Rectal smooth muscle tissue (tissue), 1 donor: ENCODE measurements at regions not wholly inside any gene's neighbourhood (a gene's known extent, or its start where the extent isn't known, plus 50 kb on each side); places are given as distances from the start of the nearest gene placed in this dataset.
"Not testable (repeated sequence)": the region's sequence is repeated elsewhere in the genome, so short reads cannot be mapped to it uniquely, and the experiment has no call there.

Source experiments
- H3K27ac ChIP-seq: one replicate; pipeline ENCODE4 v1.7.0; 2013; ENCODE audit warnings: low read depth, low read length, inconsistent platforms
- H3K27me3 ChIP-seq: one replicate; pipeline ENCODE4 v1.7.0; 2013; ENCODE audit warnings: low read length; ENCODE audit not compliant: control insufficient read depth, insufficient read depth
- H3K36me3 ChIP-seq: one replicate; pipeline ENCODE4 v1.7.0; 2013; ENCODE audit warnings: low read length; ENCODE audit not compliant: control insufficient read depth, insufficient read depth
- H3K4me1 ChIP-seq: one replicate; pipeline ENCODE4 v1.7.0; 2013; ENCODE audit warnings: low read length; ENCODE audit not compliant: control insufficient read depth, insufficient read depth
- H3K4me3 ChIP-seq: one replicate; pipeline ENCODE4 v1.7.0; 2013; ENCODE audit warnings: low read length
- H3K9ac ChIP-seq: one replicate; pipeline ENCODE4 v1.7.0; 2013; ENCODE audit warnings: low read length

GRCh38 chr4:17020451-17020850, 122.0 kb upstream of the LDB2 start:
- H3K9ac ChIP-seq = no peak overlapping the region

GRCh38 chr4:17018621-17019020, 120.2 kb upstream of the LDB2 start:
- not testable (repeated sequence) for H3K27ac ChIP-seq, H3K9ac ChIP-seq, H3K36me3 ChIP-seq, H3K4me1 ChIP-seq, H3K27me3 ChIP-seq, H3K4me3 ChIP-seq

More at GRCh38 chr4:17020451-17020850, 122.0 kb upstream of the LDB2 start:
- Histone ChIP-seq H3K36me3 (no peaks in the 10 kb centered on the region), H3K4me1 (no peaks in the 10 kb centered on the region), H3K27me3 (no peaks in the 10 kb centered on the region), H3K27ac (no peak overlapping the region), H3K4me3 (no peak overlapping the region)

GRCh38 chr4:17018013-17018412, 119.6 kb upstream of the LDB2 start:
- H3K4me3 ChIP-seq = no peak overlapping the region
- H3K9ac ChIP-seq = no peak overlapping the region
- no peaks in the 10 kb centered on the region for H3K36me3 ChIP-seq
- H3K27me3 ChIP-seq = no peaks in the 10 kb centered on the region
- H3K4me1 ChIP-seq = no peaks in the 10 kb centered on the region
- no peak overlapping the region for H3K27ac ChIP-seq

DNA sequence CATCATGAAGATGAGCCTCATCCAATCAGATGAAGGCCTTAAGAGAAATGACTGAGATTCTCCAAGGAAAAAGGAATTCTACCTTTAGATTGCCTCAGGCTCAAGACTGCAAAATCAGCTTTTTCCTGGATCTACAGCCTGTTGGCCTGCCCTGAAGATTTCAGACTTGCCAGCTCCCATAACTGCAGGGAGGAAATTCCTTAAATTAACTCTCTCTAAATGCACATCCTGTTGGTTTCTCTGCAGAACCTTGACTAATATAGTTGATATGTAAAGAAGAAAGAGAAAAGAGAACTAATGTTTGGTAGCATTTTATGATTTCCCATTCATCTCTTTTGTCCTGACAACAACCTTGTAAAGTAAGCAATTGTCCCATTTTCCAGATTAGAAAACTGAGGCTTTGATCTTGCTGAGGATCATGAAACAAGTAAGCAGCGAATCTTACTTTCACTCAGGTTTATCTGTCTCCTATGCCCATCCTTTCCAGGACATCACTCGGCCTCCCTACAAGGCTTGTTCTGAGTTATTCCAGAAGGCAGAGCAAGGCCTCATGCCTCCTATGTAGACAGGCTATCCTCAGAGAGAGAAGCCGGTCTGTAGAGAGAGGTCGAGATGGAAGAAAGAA, 115.0 kb upstream of the LDB2 start:
- Histone ChIP-seq H3K27me3 (no peaks in the 10 kb centered on the region), H3K4me3 (no peak overlapping the region), H3K27ac (no peak overlapping the region), H3K36me3 (no peaks in the 10 kb centered on the region), H3K9ac (no peak overlapping the region), H3K4me1 (no peaks in the 10 kb centered on the region)

- no peaks in the 10 kb centered on the region for H3K4me1 ChIP-seq
- no peaks in the 10 kb centered on the region for H3K36me3 ChIP-seq
- H3K27me3 ChIP-seq = no peaks in the 10 kb centered on the region
- no peak overlapping the region for H3K9ac ChIP-seq
- no peak overlapping the region for H3K27ac ChIP-seq
- H3K4me3 ChIP-seq = no peak overlapping the region
Measured at GRCh38 chr4:17012451-17012850, 114.0 kb upstream of the LDB2 start.

DNA sequence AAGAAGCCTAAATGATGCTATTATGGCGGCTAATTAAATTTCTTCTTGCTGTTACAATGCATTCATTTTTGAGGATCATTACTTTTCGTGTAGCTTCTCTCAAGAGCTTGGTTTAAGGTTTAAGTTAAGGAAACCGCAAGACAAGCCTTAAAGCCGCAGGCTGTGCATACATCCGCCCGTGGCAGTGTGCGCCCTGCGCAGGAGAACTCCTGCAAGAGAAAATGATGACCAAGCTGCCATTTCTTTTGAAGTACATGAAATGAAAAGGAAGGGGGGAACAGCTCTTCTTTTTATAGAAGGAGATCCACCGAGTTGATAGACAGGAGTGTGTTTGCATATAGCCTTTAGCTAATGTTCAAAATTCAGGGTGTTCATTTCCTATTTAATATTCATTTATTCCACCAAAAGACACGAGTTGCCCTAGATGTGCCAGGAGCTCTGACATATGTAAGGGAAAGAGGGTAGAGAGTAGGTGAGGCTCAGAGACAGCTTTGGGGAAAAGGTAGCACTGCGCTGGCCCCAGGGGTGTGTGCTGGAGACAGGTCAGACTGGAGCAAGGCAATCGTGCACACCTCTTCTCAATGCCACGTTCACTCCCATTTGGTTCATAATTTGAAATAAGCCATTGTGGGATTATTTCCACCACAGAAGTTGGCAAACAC, 112.1 kb upstream of the LDB2 start:
- H3K9ac ChIP-seq = no peak overlapping the region
- no peaks in the 10 kb centered on the region for H3K4me1 ChIP-seq
- no peaks in the 10 kb centered on the region for H3K36me3 ChIP-seq
- no peaks in the 10 kb centered on the region for H3K27me3 ChIP-seq
- no peak overlapping the region for H3K27ac ChIP-seq
- no peak overlapping the region for H3K4me3 ChIP-seq

DNA sequence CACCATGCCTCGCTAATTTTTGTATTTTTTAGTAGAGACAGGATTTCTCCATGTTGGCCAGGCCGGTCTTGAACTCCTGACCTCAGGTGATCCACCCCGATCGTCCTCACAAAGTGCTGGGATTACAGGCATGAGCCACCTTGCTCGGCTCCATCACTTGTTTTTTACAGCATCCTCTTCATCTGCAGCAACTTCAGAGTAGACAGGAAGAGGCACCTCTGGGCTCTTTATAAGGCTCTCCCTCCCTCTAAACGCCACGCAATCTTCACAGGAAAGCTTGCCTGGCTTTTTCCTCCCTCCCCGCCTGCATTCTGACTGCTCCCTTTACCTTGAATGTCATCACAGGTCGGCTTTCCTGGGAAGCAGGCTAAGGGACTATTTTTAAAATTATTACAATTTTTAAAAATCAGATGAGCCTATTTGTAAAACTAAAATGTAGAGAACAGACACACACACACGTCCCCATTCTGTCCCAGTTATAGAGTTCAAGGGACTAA, 111.5 kb upstream of the LDB2 start:
- Histone ChIP-seq H3K27ac (no peak overlapping the region), H3K9ac (no peak overlapping the region), H3K4me1 (no peaks in the 10 kb centered on the region), H3K36me3 (no peaks in the 10 kb centered on the region), H3K27me3 (no peaks in the 10 kb centered on the region), H3K4me3 (no peak overlapping the region)

DNA sequence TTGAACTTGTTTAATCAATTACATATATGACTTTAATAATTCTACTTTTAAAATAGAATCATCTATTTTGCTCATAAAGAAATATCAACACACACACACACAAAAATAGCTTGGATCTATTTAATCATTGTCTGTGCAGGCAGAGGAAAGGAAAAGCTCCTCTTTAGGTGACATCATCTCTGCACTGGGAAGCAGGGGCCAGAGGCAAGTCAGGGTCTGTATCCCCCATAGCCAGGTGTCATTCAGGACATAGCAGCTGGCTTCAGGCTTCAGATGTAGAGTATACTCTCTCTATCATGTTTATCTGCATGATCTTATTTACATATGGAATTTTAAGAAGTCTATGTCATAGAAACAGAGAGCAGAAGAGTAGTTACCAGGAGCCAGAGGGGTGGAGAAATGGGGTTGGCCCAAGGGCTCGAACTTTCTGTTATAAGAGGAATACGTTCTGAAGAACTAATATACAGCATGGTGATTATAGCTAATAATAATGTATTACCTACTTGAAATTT, 110.4 kb upstream of the LDB2 start:
- Histone ChIP-seq H3K27ac (no peak overlapping the region), H3K9ac (no peak overlapping the region), H3K36me3 (no peaks in the 10 kb centered on the region), H3K27me3 (no peaks in the 10 kb centered on the region), H3K4me1 (no peaks in the 10 kb centered on the region), H3K4me3 (no peak overlapping the region)

GRCh38 chr4:17003606-17004392, 105.4 kb upstream of the LDB2 start:
- H3K27ac ChIP-seq, H3K36me3 ChIP-seq, H3K27me3 ChIP-seq, H3K9ac ChIP-seq, H3K4me1 ChIP-seq, H3K4me3 ChIP-seq: not testable (repeated sequence)

- Histone ChIP-seq H3K4me1 (no peaks in the 10 kb centered on the region), H3K27ac (no peak overlapping the region), H3K36me3 (no peaks in the 10 kb centered on the region), H3K27me3 (no peaks in the 10 kb centered on the region), H3K4me3 (no peak overlapping the region), H3K9ac (no peak overlapping the region)
Measured at GRCh38 chr4:16995451-16995850, 97.0 kb upstream of the LDB2 start.

GRCh38 chr4:16993956-16994840, 95.8 kb upstream of the LDB2 start:
- Histone ChIP-seq H3K4me1 (no peaks in the 10 kb centered on the region), H3K9ac (no peak overlapping the region), H3K27ac (no peak overlapping the region), H3K4me3 (no peak overlapping the region), H3K27me3 (no peaks in the 10 kb centered on the region), H3K36me3 (no peaks in the 10 kb centered on the region)
